WTC11 (cell line): ENCODE measurements at regions not wholly inside any gene's neighbourhood (a gene's known extent, or its start where the extent isn't known, plus 50 kb on each side); places are given as distances from the start of the nearest gene placed in this dataset.
"Not testable (repeated sequence)": the region's sequence is repeated elsewhere in the genome, so short reads cannot be mapped to it uniquely, and the experiment has no call there.

ENCODE experiments used
- ATAC-seq: fragments of 200-7000 bp; cut with Tn5 transposase; 2 replicates; pipeline ENCODE4 v1.10.0; 2021; ENCODE audit warnings: mild to moderate bottlenecking, moderate library complexity
- CTCF ChIA-PET: fragments of 300-600 bp; sonication (Branson Sonifier 250); formaldehyde crosslinking; loops from one replicate; lab custom pipeline; 2021; ENCODE audit warnings: antibody characterized with exemption; lab: Charles Lee
- POLR2A ChIA-PET: fragments of 350-600 bp; sonication (Branson Sonifier 250); formaldehyde crosslinking; loops from one replicate; lab custom pipeline; 2021; ENCODE audit warnings: antibody characterized with exemption; lab: Charles Lee
- DNase-seq: peaks from one replicate; pipeline ENCODE4 v3.0.0; 2021; ENCODE audit warnings: low spot score
- H3K27ac Mint-ChIP-seq: 2 replicates; pipeline ENCODE4 v1.8.0; 2021; ENCODE audit warnings: mixed read lengths
- H3K27me3 Mint-ChIP-seq: 2 replicates; pipeline ENCODE4 v1.8.0; 2021; ENCODE audit warnings: low read depth, mild to moderate bottlenecking, moderate library complexity, mixed read lengths
- H3K36me3 Mint-ChIP-seq: 2 replicates; pipeline ENCODE4 v1.8.0; 2021; ENCODE audit warnings: mixed read lengths
- H3K4me1 Mint-ChIP-seq: 2 replicates; pipeline ENCODE4 v1.8.0; 2022; ENCODE audit warnings: mixed read lengths
- H3K4me3 Mint-ChIP-seq: 2 replicates; pipeline ENCODE4 v1.8.0; 2021; ENCODE audit warnings: mild to moderate bottlenecking, moderate library complexity, mixed read lengths
- H3K9me3 Mint-ChIP-seq: 2 replicates; pipeline ENCODE4 v1.8.0; 2021; ENCODE audit warnings: mixed read lengths
- ATF6 ChIP-seq: sonication (generic); formaldehyde crosslinking; IDR thresholded peaks from 2 replicates; pipeline ENCODE4 v1.8.1; 2023; ENCODE audit warnings: mild to moderate bottlenecking, missing genetic modification reagents
- CDX4 ChIP-seq: fragments of 250-450 bp; sonication (Bioruptor Pico); IDR thresholded peaks from 2 replicates; pipeline ENCODE4 v1.9.0; 2021; ENCODE audit warnings: moderate library complexity, mild to moderate bottlenecking, inconsistent platforms, borderline replicate concordance
- ESRRA ChIP-seq: sonication (generic); formaldehyde crosslinking; IDR thresholded peaks from 2 replicates; pipeline ENCODE4 v1.8.1; 2022; ENCODE audit warnings: mild to moderate bottlenecking, missing genetic modification reagents, borderline replicate concordance
- ETV6 ChIP-seq: sonication (generic); formaldehyde crosslinking; IDR thresholded peaks from 2 replicates; pipeline ENCODE4 v1.8.1; 2022; ENCODE audit warnings: mild to moderate bottlenecking, missing genetic modification reagents
- FOXP1 ChIP-seq: sonication (generic); formaldehyde crosslinking; IDR thresholded peaks from 2 replicates; pipeline ENCODE4 v1.8.0; 2022; ENCODE audit warnings: missing genetic modification reagents, mild to moderate bottlenecking, moderate library complexity, borderline replicate concordance
- IRF1 ChIP-seq: sonication (generic); formaldehyde crosslinking; IDR thresholded peaks from 2 replicates; pipeline ENCODE4 v1.8.0; 2023; ENCODE audit warnings: missing genetic modification reagents
- IRF2 ChIP-seq: sonication (generic); formaldehyde crosslinking; IDR thresholded peaks from 2 replicates; pipeline ENCODE4 v1.8.0; 2022; ENCODE audit warnings: low read depth, missing genetic modification reagents, borderline replicate concordance
- MXD4 ChIP-seq: fragments of 250-450 bp; sonication (Bioruptor Pico); IDR thresholded peaks from 2 replicates; pipeline ENCODE4 v1.8.0; 2021; ENCODE audit warnings: mild to moderate bottlenecking, moderate library complexity, borderline replicate concordance
- MYBL2 ChIP-seq: sonication (generic); formaldehyde crosslinking; IDR thresholded peaks from 2 replicates; pipeline ENCODE4 v1.8.1; 2023; ENCODE audit warnings: mild to moderate bottlenecking, moderate library complexity, missing genetic modification reagents
- NR1H2 ChIP-seq: sonication (generic); formaldehyde crosslinking; IDR thresholded peaks from 2 replicates; pipeline ENCODE4 v1.9.0; 2021; ENCODE audit warnings: mild to moderate bottlenecking, moderate library complexity, missing genetic modification reagents
- NR2C2 ChIP-seq: sonication (generic); formaldehyde crosslinking; IDR thresholded peaks from 2 replicates; pipeline ENCODE4 v1.8.0; 2022; ENCODE audit warnings: mild to moderate bottlenecking, missing genetic modification reagents
- NR3C1 ChIP-seq: sonication (generic); formaldehyde crosslinking; conservative IDR thresholded peaks from 2 replicates; pipeline ENCODE4 v1.8.1; 2023; ENCODE audit warnings: low read depth, mild to moderate bottlenecking, missing genetic modification reagents
- PRRX2 ChIP-seq: fragments of 250-450 bp; sonication (Bioruptor Pico); IDR thresholded peaks from 2 replicates; pipeline ENCODE4 v1.8.0; 2021; ENCODE audit warnings: mild to moderate bottlenecking
- SOX15 ChIP-seq: fragments of 250-450 bp; sonication (Bioruptor Pico); IDR thresholded peaks from 2 replicates; pipeline ENCODE4 v1.9.0; 2021; ENCODE audit warnings: mild to moderate bottlenecking
- TEAD1 ChIP-seq: sonication (generic); formaldehyde crosslinking; IDR thresholded peaks from 2 replicates; pipeline ENCODE4 v1.8.0; 2022; ENCODE audit warnings: mild to moderate bottlenecking, missing genetic modification reagents
- USF2 ChIP-seq: sonication (generic); formaldehyde crosslinking; IDR thresholded peaks from 2 replicates; pipeline ENCODE4 v1.8.1; 2023; ENCODE audit warnings: mild to moderate bottlenecking, missing genetic modification reagents, moderate library complexity
- ZBTB21 ChIP-seq: sonication (generic); formaldehyde crosslinking; IDR thresholded peaks from 2 replicates; pipeline ENCODE4 v1.8.1; 2023; ENCODE audit warnings: mild to moderate bottlenecking, missing genetic modification reagents, borderline replicate concordance
- ZNF219 ChIP-seq: sonication (generic); formaldehyde crosslinking; IDR thresholded peaks from 2 replicates; pipeline ENCODE4 v1.8.0; 2023; ENCODE audit warnings: missing genetic modification reagents, mild to moderate bottlenecking, borderline replicate concordance
- ZNF317 ChIP-seq: sonication (generic); formaldehyde crosslinking; IDR thresholded peaks from 2 replicates; pipeline ENCODE4 v1.8.1; 2023; ENCODE audit warnings: low read depth, mild to moderate bottlenecking, moderate library complexity, missing genetic modification reagents, borderline replicate concordance
- ZNF416 ChIP-seq: fragments of 250-450 bp; sonication (Bioruptor Pico); IDR thresholded peaks from 2 replicates; pipeline ENCODE4 v1.9.0; 2021; ENCODE audit warnings: mild to moderate bottlenecking, inconsistent platforms
- ZNF532 ChIP-seq: fragments of 250-450 bp; sonication (Bioruptor Pico); IDR thresholded peaks from 2 replicates; pipeline ENCODE4 v1.9.0; 2021; ENCODE audit warnings: mild to moderate bottlenecking, borderline replicate concordance

- no peak for ATAC-seq
- H3K9me3 Mint-ChIP-seq: no peaks in the 10 kb centered on the region
- no peak overlapping the region for H3K27ac Mint-ChIP-seq
- DNase-seq: no peak
- no peaks in the 10 kb centered on the region for H3K36me3 Mint-ChIP-seq
- no peaks in the 10 kb centered on the region for H3K27me3 Mint-ChIP-seq
- ChIA-PET POLR2A (no interaction called here), CTCF (interaction anchor here (1.2 kb wide), 1 partner anchor 14 kb away, joined by 4 read pairs; no protein-coding TSS in a partner anchor)
- H3K4me3 Mint-ChIP-seq: no peak overlapping the region
- no peak for TF ChIP-seq ZNF532
- no peak for TF ChIP-seq ZNF219 (CRISPR knock-in tag)
- TF ChIP-seq MXD4: no peak
- no peak for TF ChIP-seq ZNF317
- TF ChIP-seq ZBTB21 (CRISPR knock-in tag): no peak
- TF ChIP-seq ZNF416 (CRISPR knock-in tag): no peak
- TF ChIP-seq MYBL2 (CRISPR knock-in tag): no peak
- TF ChIP-seq IRF1 (CRISPR knock-in tag): no peak
- no peak for TF ChIP-seq NR1H2
- TF ChIP-seq TEAD1: no peak
- no peak for TF ChIP-seq NR3C1 (CRISPR knock-in tag)
- no peaks in the 10 kb centered on the region for H3K4me1 Mint-ChIP-seq
Measured at GRCh38 chr15:77889009-77889806, 188.3 kb downstream of the TBC1D2B start.

- H3K27me3 Mint-ChIP-seq, CTCF ChIA-PET, H3K36me3 Mint-ChIP-seq, POLR2A ChIA-PET, H3K4me1 Mint-ChIP-seq, DNase-seq, ATAC-seq, H3K4me3 Mint-ChIP-seq, H3K9me3 Mint-ChIP-seq, H3K27ac Mint-ChIP-seq: not testable (repeated sequence)
Measured at GRCh38 chr15:77887563-77888429, 189.7 kb downstream of the TBC1D2B start.

GRCh38 chr15:77886805-77887448, 190.6 kb downstream of the TBC1D2B start:
- ChIA-PET CTCF (no interaction called here), POLR2A (no interaction called here)
- DNase-seq: no peak
- H3K36me3 Mint-ChIP-seq: no peaks in the 10 kb centered on the region
- no peak for ATAC-seq
- no peaks in the 10 kb centered on the region for H3K9me3 Mint-ChIP-seq
- H3K27me3 Mint-ChIP-seq: no peaks in the 10 kb centered on the region
- no peak overlapping the region for H3K27ac Mint-ChIP-seq
- H3K4me1 Mint-ChIP-seq: no peaks in the 10 kb centered on the region
- H3K4me3 Mint-ChIP-seq: no peak overlapping the region
- TF ChIP-seq ETV6 (no peak), SOX15 (no peak), USF2 (no peak), IRF2 (CRISPR knock-in tag) (no peak), PRRX2 (no peak), NR2C2 (CRISPR knock-in tag) (no peak), ESRRA (CRISPR knock-in tag) (no peak), CDX4 (CRISPR knock-in tag) (no peak), FOXP1 (CRISPR knock-in tag) (no peak), MXD4 (no peak), ATF6 (no peak)
